PC-3 (cell line): ENCODE measurements at regions not wholly inside any gene's neighbourhood (a gene's known extent, or its start where the extent isn't known, plus 50 kb on each side); places are given as distances from the start of the nearest gene placed in this dataset.
"Not testable (repeated sequence)": the region's sequence is repeated elsewhere in the genome, so short reads cannot be mapped to it uniquely, and the experiment has no call there.

Experiments
- ATAC-seq: fragments of 200-7000 bp; cut with Tn5 transposase; 2 replicates; pipeline ENCODE4 v1.9.1; 2020; ENCODE audit warnings: mild to moderate bottlenecking, moderate library complexity
- BruUV-seq: library from RNA; stranded (reverse); fragments of 400-500 nt; replicated peaks from 2 replicates; lab custom pipeline; 2021; lab: Mats Ljungman, UMichigan
- CTCF ChIA-PET: fragments of 300-600 bp; sonication (Branson Sonifier 250); formaldehyde crosslinking; loops from one replicate; lab custom pipeline; 2022; ENCODE audit warnings: antibody characterized with exemption; lab: Charles Lee
- POLR2A ChIA-PET: fragments of 300-600 bp; sonication (Branson Sonifier 250); formaldehyde crosslinking; loops from one replicate; lab custom pipeline; 2022; ENCODE audit warnings: antibody characterized with exemption; ENCODE audit not compliant: unreplicated experiment; lab: Charles Lee
- DNase-seq: peaks from one replicate; pipeline ENCODE4 v3.0.0-alpha.2; 2015
- H2AFZ ChIP-seq: fragments of 300-600 bp; sonication (generic); 2 replicates; pipeline ENCODE4 v1.6.0; 2016; ENCODE audit warnings: antibody characterized with exemption, low read length
- H3F3A ChIP-seq: fragments of 300-600 bp; sonication (generic); one replicate; pipeline ENCODE4 v1.6.0; 2017; ENCODE audit warnings: antibody characterized with exemption, low read length, control low read depth, mild to moderate bottlenecking; ENCODE audit not compliant: unreplicated experiment
- H3K27ac ChIP-seq: fragments of 300-600 bp; sonication (generic); 2 replicates; pipeline ENCODE4 v1.5.1; 2016; ENCODE audit warnings: mild to moderate bottlenecking, low read length
- H3K27me3 ChIP-seq: fragments of 300-600 bp; sonication (generic); 2 replicates; pipeline ENCODE4 v1.6.1; 2016; ENCODE audit warnings: low read length, mixed read lengths
- H3K36me3 ChIP-seq: fragments of 300-600 bp; sonication (generic); 2 replicates; pipeline ENCODE4 v1.6.1; 2016; ENCODE audit warnings: low read depth, mixed run types, low read length, mixed read lengths
- H3K4me1 ChIP-seq: fragments of 300-600 bp; sonication (generic); 2 replicates; pipeline ENCODE4 v1.5.1; 2016; ENCODE audit warnings: low read length; ENCODE audit not compliant: insufficient read depth
- H3K4me2 ChIP-seq: fragments of 300-600 bp; sonication (generic); 2 replicates; pipeline ENCODE4 v1.6.0; 2016; ENCODE audit warnings: low read length
- H3K4me3 ChIP-seq: fragments of 300-600 bp; sonication (generic); 2 replicates; pipeline ENCODE4 v1.5.1; 2016; ENCODE audit warnings: mild to moderate bottlenecking, low read length, mixed read lengths
- H3K79me2 ChIP-seq: fragments of 300-600 bp; sonication (generic); 2 replicates; pipeline ENCODE4 v1.6.1; 2017; ENCODE audit warnings: low read length, mixed read lengths
- H3K9ac ChIP-seq: fragments of 300-600 bp; sonication (generic); 2 replicates; pipeline ENCODE4 v1.6.0; 2016; ENCODE audit warnings: mild to moderate bottlenecking, low read length
- H3K9me2 ChIP-seq: fragments of 300-600 bp; sonication (generic); replicated peaks from 2 replicates; pipeline ENCODE4 v1.6.1; 2016; ENCODE audit warnings: mixed run types, low read length, mixed read lengths
- H3K9me3 ChIP-seq: fragments of 300-600 bp; sonication (generic); 2 replicates; pipeline ENCODE4 v1.6.1; 2016; ENCODE audit warnings: low read length, mixed read lengths
- H4K20me1 ChIP-seq: fragments of 300-600 bp; sonication (generic); 2 replicates; pipeline ENCODE4 v1.6.1; 2016; ENCODE audit warnings: low read length, mixed read lengths
- EZH2 ChIP-seq: fragments of 300-600 bp; sonication (generic); IDR thresholded peaks from one replicate; pipeline ENCODE4 v1.6.1; 2017; ENCODE audit warnings: antibody characterized with exemption, mild to moderate bottlenecking, low read length; ENCODE audit not compliant: unreplicated experiment
- EZH2phosphoT487 ChIP-seq: fragments of 300-600 bp; sonication (generic); IDR thresholded peaks from 2 replicates; pipeline ENCODE4 v1.6.1; 2018; ENCODE audit warnings: mild to moderate bottlenecking, antibody characterized with exemption, low read length, borderline replicate concordance
- intact Hi-C: fragments of 100-400 bp; cut with micrococcal nuclease; formaldehyde crosslinking; loops from 2 replicates; pipeline ENCODE4 v1.9.0; 2023
- TF ChIP-seq, protein P1 (sequence below): fragments of 300-600 bp; sonication (generic); conservative IDR thresholded peaks from 2 replicates; pipeline ENCODE4 v1.5.1; 2017; ENCODE audit warnings: antibody characterized with exemption, low read depth, mild to moderate bottlenecking, low read length

DNA sequence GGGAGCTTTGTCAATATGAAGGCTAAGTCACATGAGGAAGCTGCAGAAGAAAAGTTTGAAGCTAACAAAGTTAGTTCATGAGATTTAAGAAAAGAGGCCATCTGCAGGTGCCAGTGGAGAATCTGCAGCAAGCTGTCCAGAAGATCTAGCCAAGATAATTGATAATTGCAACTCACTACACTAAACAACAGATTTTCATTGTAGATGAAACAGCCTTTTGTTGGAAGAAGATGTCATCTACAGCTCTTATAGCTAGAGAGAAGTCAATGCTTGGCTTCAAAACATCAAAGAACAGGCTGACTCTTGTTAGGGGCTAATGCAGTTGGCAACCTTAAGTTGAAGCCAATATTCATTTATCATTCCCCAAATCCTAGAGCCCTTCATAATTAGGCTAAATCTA is 83.7 kb downstream of the RIN2 start:
- H3K36me3 ChIP-seq = no peaks in the 10 kb centered on the region
- no peak overlapping the region for H3K27ac ChIP-seq
- no peaks in the 10 kb centered on the region for H3K4me1 ChIP-seq
- intact Hi-C loops = no loop called here
- H3F3A ChIP-seq = no peaks in the 10 kb centered on the region
- DNase-seq (no peak), ATAC-seq (no peak)
- no peak overlapping the region for H3K9ac ChIP-seq
- H3K4me2 ChIP-seq = no peak overlapping the region
- no peaks in the 10 kb centered on the region for H3K27me3 ChIP-seq
- no TSS peak for BruUV-seq
- ChIA-PET CTCF (no interaction called here), POLR2A (no interaction called here)
- H3K79me2 ChIP-seq = no peaks in the 10 kb centered on the region
- TF ChIP-seq, protein P1, sequence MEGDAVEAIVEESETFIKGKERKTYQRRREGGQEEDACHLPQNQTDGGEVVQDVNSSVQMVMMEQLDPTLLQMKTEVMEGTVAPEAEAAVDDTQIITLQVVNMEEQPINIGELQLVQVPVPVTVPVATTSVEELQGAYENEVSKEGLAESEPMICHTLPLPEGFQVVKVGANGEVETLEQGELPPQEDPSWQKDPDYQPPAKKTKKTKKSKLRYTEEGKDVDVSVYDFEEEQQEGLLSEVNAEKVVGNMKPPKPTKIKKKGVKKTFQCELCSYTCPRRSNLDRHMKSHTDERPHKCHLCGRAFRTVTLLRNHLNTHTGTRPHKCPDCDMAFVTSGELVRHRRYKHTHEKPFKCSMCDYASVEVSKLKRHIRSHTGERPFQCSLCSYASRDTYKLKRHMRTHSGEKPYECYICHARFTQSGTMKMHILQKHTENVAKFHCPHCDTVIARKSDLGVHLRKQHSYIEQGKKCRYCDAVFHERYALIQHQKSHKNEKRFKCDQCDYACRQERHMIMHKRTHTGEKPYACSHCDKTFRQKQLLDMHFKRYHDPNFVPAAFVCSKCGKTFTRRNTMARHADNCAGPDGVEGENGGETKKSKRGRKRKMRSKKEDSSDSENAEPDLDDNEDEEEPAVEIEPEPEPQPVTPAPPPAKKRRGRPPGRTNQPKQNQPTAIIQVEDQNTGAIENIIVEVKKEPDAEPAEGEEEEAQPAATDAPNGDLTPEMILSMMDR = no peak
- TF ChIP-seq EZH2phosphoT487 = no peak
- no peak for TF ChIP-seq EZH2
- H4K20me1 ChIP-seq = no peaks in the 10 kb centered on the region
- no peak overlapping the region for H2AFZ ChIP-seq
- H3K4me3 ChIP-seq = no peak overlapping the region
- H3K9me2 ChIP-seq = no peaks in the 10 kb centered on the region
- H3K9me3 ChIP-seq = 0 out of 2 replicates have a peak, but pooled peaks cover 5% of the 10 kb centered on the region

DNA sequence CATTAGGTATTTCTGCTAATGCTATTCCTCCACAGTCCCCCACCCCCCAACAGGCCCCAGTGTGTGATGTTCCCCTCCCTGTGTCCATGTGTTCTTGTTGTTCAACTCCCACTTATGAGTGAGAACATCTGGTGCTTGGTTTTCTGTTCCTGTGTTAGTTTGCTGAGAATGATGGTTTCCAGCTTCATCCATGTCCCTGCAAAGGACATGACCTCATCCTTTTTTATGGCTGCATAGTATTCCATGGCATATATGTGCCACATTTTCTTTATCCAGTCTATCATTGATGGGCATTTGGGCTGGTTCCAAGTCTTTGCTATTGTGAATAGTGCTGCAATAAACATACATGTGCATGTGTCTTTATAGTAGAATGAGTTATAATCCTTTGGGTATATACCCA is 86.8 kb downstream of the RIN2 start:
- H3K36me3 ChIP-seq, BruUV-seq, H3K79me2 ChIP-seq, DNase-seq, H3F3A ChIP-seq, H3K9ac ChIP-seq, intact Hi-C loops, ATAC-seq, H3K4me3 ChIP-seq, H2AFZ ChIP-seq, H3K27me3 ChIP-seq, H3K9me2 ChIP-seq, H3K27ac ChIP-seq, CTCF ChIA-PET, H4K20me1 ChIP-seq, H3K4me1 ChIP-seq, POLR2A ChIA-PET, H3K9me3 ChIP-seq, H3K4me2 ChIP-seq: not testable (repeated sequence)

DNA sequence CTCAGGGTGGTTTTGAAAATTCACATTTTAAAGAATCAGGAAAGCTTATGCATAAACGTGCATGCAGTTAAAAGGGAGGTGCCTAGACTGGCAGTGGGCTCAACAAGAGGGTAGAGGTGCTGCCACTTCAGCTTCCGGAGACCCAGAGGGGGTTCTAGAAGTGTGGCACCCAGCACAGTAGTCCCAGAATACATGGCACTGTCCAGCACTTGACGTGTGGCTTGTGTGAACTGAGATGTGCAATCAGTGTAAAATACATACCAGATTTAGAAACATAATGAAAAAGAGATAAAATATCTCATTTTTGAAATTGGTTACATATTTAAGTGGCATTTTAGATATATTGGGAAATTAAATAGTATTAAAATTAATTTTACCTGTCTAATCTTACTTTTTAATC is 89.3 kb downstream of the RIN2 start:
- Histone ChIP-seq H3K4me2 (no peak overlapping the region), H2AFZ (no peak overlapping the region), H4K20me1 (no peaks in the 10 kb centered on the region), H3K36me3 (no peaks in the 10 kb centered on the region), H3K9ac (no peak overlapping the region), H3K79me2 (no peaks in the 10 kb centered on the region), H3K4me3 (no peak overlapping the region), H3K4me1 (no peaks in the 10 kb centered on the region), H3K27ac (no peak overlapping the region), H3K9me2 (no peaks in the 10 kb centered on the region), H3K27me3 (no peaks in the 10 kb centered on the region), H3F3A (no peaks in the 10 kb centered on the region), H3K9me3 (0 out of 2 replicates have a peak, but pooled peaks cover 5% of the 10 kb centered on the region)
- POLR2A ChIA-PET = no interaction called here
- no peak for ATAC-seq
- BruUV-seq = no TSS peak
- CTCF ChIA-PET = no interaction called here
- no peak for TF ChIP-seq EZH2
- no peak for TF ChIP-seq EZH2phosphoT487
- TF ChIP-seq, protein P1 = no peak
- intact Hi-C loops = no loop called here
- DNase-seq = no peak
